CD4-positive, CD25-positive, alpha-beta regulatory T cell (primary cell): ENCODE measurements at regions not wholly inside any gene's neighbourhood (a gene's known extent, or its start where the extent isn't known, plus 50 kb on each side); places are given as distances from the start of the nearest gene placed in this dataset.
A peak's percentile ranks its signal among the peaks of the same experiment; 100 is the strongest.

Experiments
- ATAC-seq, 2 donors: fragments of 150-1000 bp; cut with Tn5 transposase; one replicate each; pipeline ENCODE4 v1.10.0; 2021; ENCODE audit warnings: low read depth in 2 of 2, moderate number of reproducible peaks in 2 of 2, moderate library complexity in 1 of 2
- DNase-seq, 3 donors: peaks; one replicate each; pipeline versions ENCODE4 v3.0.0 to v3.0.0-alpha.2; 2012 to 2022; ENCODE audit warnings: mixed read lengths in 1 of 3
- H3K27ac ChIP-seq: one replicate; pipeline ENCODE4 v1.7.0; 2013; ENCODE audit warnings: mild to moderate bottlenecking, low read length; ENCODE audit not compliant: insufficient read depth, poor library complexity, severe bottlenecking
- H3K27me3 ChIP-seq: one replicate; pipeline ENCODE4 v1.7.0; 2013; ENCODE audit warnings: low read length; ENCODE audit not compliant: control insufficient read depth, insufficient read depth
- H3K36me3 ChIP-seq: one replicate; pipeline ENCODE4 v1.7.0; 2013; ENCODE audit warnings: mild to moderate bottlenecking, low read length, moderate library complexity; ENCODE audit not compliant: control insufficient read depth, insufficient read depth
- H3K4me1 ChIP-seq: 2 replicates; pipeline ENCODE4 v1.7.0; 2013; ENCODE audit warnings: mild to moderate bottlenecking, low read length; ENCODE audit not compliant: insufficient read depth, control insufficient read depth, poor library complexity, severe bottlenecking
- H3K4me3 ChIP-seq: one replicate; pipeline ENCODE4 v1.7.0; 2013; ENCODE audit warnings: low read depth, mild to moderate bottlenecking, low read length, moderate library complexity
- H3K9me3 ChIP-seq, 2 experiments: 1 replicate in 1 of 2; 2 replicates in 1 of 2; pipeline ENCODE4 v1.7.0; 2013; ENCODE audit warnings: low read length in 2 of 2, mild to moderate bottlenecking in 1 of 2, moderate library complexity in 1 of 2; ENCODE audit not compliant: control insufficient read depth in 2 of 2
- H3K27ac Mint-ChIP-seq, 3 donors: one replicate each; pipeline ENCODE4 v1.8.0; 2020 to 2022; ENCODE audit warnings: mild to moderate bottlenecking in 3 of 3, mixed read lengths in 3 of 3, moderate library complexity in 2 of 3
- H3K27me3 Mint-ChIP-seq: one replicate; pipeline ENCODE4 v1.8.0; 2022; ENCODE audit warnings: mild to moderate bottlenecking, mixed read lengths
- H3K36me3 Mint-ChIP-seq: one replicate; pipeline ENCODE4 v1.8.0; 2020; ENCODE audit warnings: mixed read lengths
- H3K4me1 Mint-ChIP-seq, 4 donors: one replicate each; pipeline ENCODE4 v1.8.0; 2020 to 2022; ENCODE audit warnings: mixed read lengths in 4 of 4, mild to moderate bottlenecking in 1 of 4
- H3K4me3 Mint-ChIP-seq, 4 donors: one replicate each; pipeline ENCODE4 v1.8.0; 2020 to 2022; ENCODE audit warnings: mild to moderate bottlenecking in 4 of 4, mixed read lengths in 4 of 4, moderate library complexity in 3 of 4
- H3K9me3 Mint-ChIP-seq, 7 donors: one replicate each; pipeline ENCODE4 v1.8.0; 2020 to 2022; ENCODE audit warnings: mixed read lengths in 7 of 7, mild to moderate bottlenecking in 3 of 7, moderate library complexity in 2 of 7

DNA sequence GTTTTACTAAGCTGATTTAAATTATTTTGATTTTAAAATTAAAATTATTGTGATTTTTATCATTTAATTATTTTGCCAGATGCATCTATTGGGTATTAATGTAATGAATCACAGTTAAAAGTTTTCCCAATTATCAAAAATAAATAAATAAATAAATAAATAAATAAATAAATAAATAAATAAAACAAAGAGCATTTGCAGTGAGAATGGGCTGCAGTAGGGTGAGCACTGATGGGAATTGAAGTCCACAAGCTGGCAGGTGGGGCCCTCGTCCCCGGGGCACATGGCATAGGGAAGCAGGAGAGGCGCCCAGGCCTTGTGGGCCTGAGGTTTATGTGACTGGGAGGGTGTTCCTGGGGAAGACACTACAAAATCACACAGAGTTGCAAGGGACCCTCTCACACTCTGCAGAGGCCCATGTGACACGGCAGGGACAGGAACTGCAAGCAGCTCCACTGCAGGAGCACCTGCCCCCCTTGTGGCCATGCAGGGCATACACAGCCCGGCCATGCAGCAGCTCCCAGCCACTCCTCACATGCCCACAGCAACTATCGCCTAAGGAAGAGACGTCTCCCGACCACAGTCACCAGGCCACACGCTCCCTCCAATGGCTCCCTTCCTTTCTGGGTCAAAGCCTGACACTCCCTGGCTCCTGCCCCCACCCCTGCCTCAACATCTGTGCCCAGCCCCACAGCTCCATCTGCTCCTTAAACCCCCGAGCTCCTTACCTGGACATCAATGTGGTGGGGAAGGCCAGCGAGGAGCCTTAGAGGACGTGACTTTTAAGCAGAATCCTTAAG lies 256.3 kb upstream of the SFSWAP start:
- no peak overlapping the region for H3K27ac ChIP-seq
- peak overlapping the region in 1 of 4 donors; percentile 77 for H3K4me3 Mint-ChIP-seq
- ATAC-seq: no peak
- peaks cover 13% of the 10 kb centered on the region for H3K27me3 Mint-ChIP-seq
- no peaks in the 10 kb centered on the region for H3K36me3 ChIP-seq
- H3K36me3 Mint-ChIP-seq: no peaks in the 10 kb centered on the region
- H3K27ac Mint-ChIP-seq: no peak overlapping the region
- DNase-seq: peak in 1 of 3 donors; percentile 36
- H3K4me1 Mint-ChIP-seq: no peaks in the 10 kb centered on the region
- no peaks in the 10 kb centered on the region for H3K4me1 ChIP-seq
- H3K9me3 ChIP-seq: no peaks in the 10 kb centered on the region
- no peaks in the 10 kb centered on the region for H3K27me3 ChIP-seq
- peaks cover 0 to 10% (median 3%) of the 10 kb centered on the region in 7 donors for H3K9me3 Mint-ChIP-seq
- no peak overlapping the region for H3K4me3 ChIP-seq

DNA sequence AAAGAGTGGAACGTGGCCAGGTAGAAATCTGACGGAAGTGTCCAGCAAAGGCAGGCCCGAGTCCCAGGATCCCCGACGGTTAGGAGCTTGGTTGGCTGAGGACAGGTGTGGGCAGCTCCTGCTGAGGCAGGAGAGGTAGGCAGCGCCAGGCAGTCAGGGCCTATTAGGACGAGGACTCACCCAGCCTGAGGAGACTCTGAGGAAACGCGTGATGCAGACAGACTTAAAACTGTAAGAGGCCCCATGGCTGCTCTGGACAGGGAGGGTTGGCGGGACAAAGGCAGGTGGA lies 255.7 kb upstream of the SFSWAP start:
- H3K36me3 Mint-ChIP-seq: no peaks in the 10 kb centered on the region
- ATAC-seq: no peak
- H3K4me3 ChIP-seq: no peak overlapping the region

DNA sequence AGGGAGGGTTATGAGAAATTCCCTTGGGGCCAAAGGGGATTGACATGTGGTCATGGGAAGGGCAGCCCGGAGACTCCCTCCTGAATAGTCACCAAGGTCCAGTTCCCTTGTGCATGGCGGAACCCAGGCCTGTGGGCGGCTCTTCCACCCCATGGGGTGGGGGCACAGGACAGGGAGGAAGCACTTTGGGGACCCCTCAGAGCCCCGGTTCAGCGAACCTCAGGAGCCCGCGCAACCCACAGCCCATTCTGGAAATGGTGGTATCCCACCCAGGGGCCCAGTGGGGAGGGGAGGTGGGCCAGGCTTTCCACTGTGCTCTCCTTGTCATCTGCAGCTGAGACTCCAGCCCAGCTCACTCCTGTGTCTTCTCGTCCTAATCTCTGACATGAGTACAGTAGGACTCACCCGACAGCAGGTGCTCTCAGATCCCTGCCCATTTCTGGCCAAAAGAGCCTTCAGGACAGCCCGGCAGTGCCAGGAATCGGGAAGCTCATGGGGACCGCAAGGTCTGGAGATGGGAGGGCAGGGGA lies 255.2 kb upstream of the SFSWAP start:
- H3K27me3 ChIP-seq: no peaks in the 10 kb centered on the region
- no peaks in the 10 kb centered on the region for H3K4me1 Mint-ChIP-seq
- H3K4me3 Mint-ChIP-seq: no peak overlapping the region
- no peaks in the 10 kb centered on the region for H3K36me3 ChIP-seq
- H3K27ac ChIP-seq: no peak overlapping the region
- H3K9me3 Mint-ChIP-seq: peaks cover 0 to 10% (median 3%) of the 10 kb centered on the region in 7 donors
- no peaks in the 10 kb centered on the region for H3K36me3 Mint-ChIP-seq
- no peak for ATAC-seq
- no peak overlapping the region for H3K4me3 ChIP-seq
- H3K27me3 Mint-ChIP-seq: peaks cover 13% of the 10 kb centered on the region
- H3K27ac Mint-ChIP-seq: no peak overlapping the region
- H3K9me3 ChIP-seq: no peaks in the 10 kb centered on the region
- DNase-seq: no peak
- H3K4me1 ChIP-seq: no peaks in the 10 kb centered on the region

More for the DNA sequence above, 255.7 kb upstream of the SFSWAP start:
- no peak overlapping the region for H3K27ac Mint-ChIP-seq
- Histone ChIP-seq H3K4me1 (no peaks in the 10 kb centered on the region), H3K27me3 (no peaks in the 10 kb centered on the region), H3K9me3 (no peaks in the 10 kb centered on the region), H3K36me3 (no peaks in the 10 kb centered on the region), H3K27ac (no peak overlapping the region)
- peaks cover 13% of the 10 kb centered on the region for H3K27me3 Mint-ChIP-seq
- peaks cover 0 to 10% (median 3%) of the 10 kb centered on the region in 7 donors for H3K9me3 Mint-ChIP-seq
- peak overlapping the region in 1 of 4 donors; percentile 77 for H3K4me3 Mint-ChIP-seq
- no peaks in the 10 kb centered on the region for H3K4me1 Mint-ChIP-seq
- DNase-seq: no peak

DNA sequence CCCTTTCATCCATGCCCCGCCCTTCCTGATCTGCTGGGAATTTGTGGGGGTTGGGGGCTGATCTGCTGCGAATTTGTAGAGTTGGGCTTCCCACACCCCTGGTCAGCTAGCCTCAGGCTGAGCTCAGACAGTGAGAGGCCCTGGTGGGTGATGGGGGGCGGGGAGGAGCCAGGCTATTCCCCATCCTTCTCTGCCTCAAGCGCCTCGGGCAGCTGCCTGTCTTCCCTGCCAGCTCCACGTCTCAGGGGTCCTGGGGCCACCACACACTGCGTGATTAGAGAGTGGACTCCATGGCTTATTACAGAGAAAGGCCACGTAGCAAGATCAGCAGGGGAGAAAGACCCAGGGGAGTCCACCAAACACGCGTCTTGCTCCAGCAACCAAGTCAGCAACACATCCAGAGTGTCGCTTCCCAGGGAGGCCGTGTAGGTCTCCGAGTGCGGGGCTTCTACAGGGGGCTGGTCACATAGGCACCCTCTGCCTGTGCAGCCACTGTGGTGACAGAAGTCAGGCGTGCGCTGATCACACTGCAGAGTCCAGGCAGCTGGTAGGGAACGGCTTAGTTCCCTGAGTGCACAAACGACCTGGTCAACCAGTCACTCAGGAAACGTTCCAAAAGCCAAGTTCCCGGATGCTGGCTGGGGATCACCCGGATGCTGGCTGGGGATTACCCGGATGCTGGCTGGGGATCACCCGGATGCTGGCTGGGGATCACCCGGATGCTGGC lies 254.4 kb upstream of the SFSWAP start:
- Mint-ChIP-seq H3K27me3 (peaks cover 13% of the 10 kb centered on the region), H3K4me3 (no peak overlapping the region), H3K36me3 (no peaks in the 10 kb centered on the region), H3K27ac (no peak overlapping the region), H3K9me3 (peaks cover 0 to 6% (median 1%) of the 10 kb centered on the region in 7 donors), H3K4me1 (no peaks in the 10 kb centered on the region)
- DNase-seq (no peak), ATAC-seq (no peak)
- Histone ChIP-seq H3K36me3 (no peaks in the 10 kb centered on the region), H3K4me3 (no peak overlapping the region), H3K27ac (no peak overlapping the region), H3K27me3 (no peaks in the 10 kb centered on the region), H3K4me1 (no peaks in the 10 kb centered on the region), H3K9me3 (no peaks in the 10 kb centered on the region)

DNA sequence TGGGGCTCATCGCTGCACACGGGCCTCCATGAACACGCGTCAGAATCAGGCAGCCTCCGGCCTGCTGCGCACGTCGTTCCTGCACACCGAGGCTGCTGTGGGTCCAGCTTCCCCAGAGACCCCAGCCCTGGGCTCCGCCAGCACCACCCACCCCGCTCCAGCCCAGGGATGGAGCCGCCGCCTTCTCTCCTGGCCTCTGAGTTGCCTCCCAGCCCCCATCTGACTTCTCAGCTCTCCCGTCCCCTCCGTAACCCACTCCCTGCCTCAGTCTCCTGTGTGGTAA lies 253.9 kb upstream of the SFSWAP start:
- no peaks in the 10 kb centered on the region for H3K4me1 ChIP-seq
- ATAC-seq (no peak), DNase-seq (no peak)
- Mint-ChIP-seq H3K36me3 (no peaks in the 10 kb centered on the region), H3K9me3 (peaks cover 0 to 3% (median 1%) of the 10 kb centered on the region in 7 donors), H3K4me3 (no peak overlapping the region), H3K27me3 (peaks cover 9% of the 10 kb centered on the region), H3K27ac (no peak overlapping the region), H3K4me1 (no peaks in the 10 kb centered on the region)
- no peaks in the 10 kb centered on the region for H3K36me3 ChIP-seq
- no peak overlapping the region for H3K4me3 ChIP-seq
- H3K9me3 ChIP-seq: no peaks in the 10 kb centered on the region
- no peaks in the 10 kb centered on the region for H3K27me3 ChIP-seq
- H3K27ac ChIP-seq: no peak overlapping the region

- H3K4me1 Mint-ChIP-seq: no peaks in the 10 kb centered on the region
- H3K36me3 Mint-ChIP-seq: no peaks in the 10 kb centered on the region
- H3K4me3 ChIP-seq: no peak overlapping the region
- H3K4me3 Mint-ChIP-seq: no peak overlapping the region
- peaks cover 0 to 1% (median 0%) of the 10 kb centered on the region in 7 donors for H3K9me3 Mint-ChIP-seq
- ATAC-seq: no peak
- no peaks in the 10 kb centered on the region for H3K4me1 ChIP-seq
- H3K36me3 ChIP-seq: no peaks in the 10 kb centered on the region
- no peaks in the 10 kb centered on the region for H3K27me3 ChIP-seq
- no peaks in the 10 kb centered on the region for H3K9me3 ChIP-seq
- no peak for DNase-seq
- peaks cover 9% of the 10 kb centered on the region for H3K27me3 Mint-ChIP-seq
- no peak overlapping the region for H3K27ac ChIP-seq
- no peak overlapping the region for H3K27ac Mint-ChIP-seq
Measured at GRCh38 chr12:131457331-131458047, 253.4 kb upstream of the SFSWAP start.

- H3K36me3 Mint-ChIP-seq: no peaks in the 10 kb centered on the region
- no peak for DNase-seq
- H3K27me3 Mint-ChIP-seq: peaks cover 9% of the 10 kb centered on the region
- Histone ChIP-seq H3K27me3 (no peaks in the 10 kb centered on the region), H3K36me3 (no peaks in the 10 kb centered on the region), H3K4me3 (no peak overlapping the region), H3K4me1 (no peaks in the 10 kb centered on the region), H3K9me3 (no peaks in the 10 kb centered on the region), H3K27ac (no peak overlapping the region)
- no peak overlapping the region for H3K4me3 Mint-ChIP-seq
- ATAC-seq: no peak
- no peaks in the 10 kb centered on the region for H3K4me1 Mint-ChIP-seq
- H3K27ac Mint-ChIP-seq: no peak overlapping the region
- peaks cover 0 to 1% (median 0%) of the 10 kb centered on the region in 7 donors for H3K9me3 Mint-ChIP-seq
Measured at GRCh38 chr12:131458048-131458374, 252.9 kb upstream of the SFSWAP start.
